ENCODE measurements at regions not wholly inside any gene's neighbourhood (a gene's known extent, or its start where the extent isn't known, plus 50 kb on each side); places are given as distances from the start of the nearest gene placed in this dataset.

- Mint-ChIP-seq H3K4me1 (peaks cover 0 to 11% of the 10 kb centered on the region in 2 experiments; a peak in 2 of 4 replicates), H3K36me3 (ENCODE audit: insufficient read depth in 1 of 3, low read depth in 3 of 3) (peaks cover 0 to 26% (median 11%) of the 10 kb centered on the region in 3 experiments; a peak in 4 of 7 replicates), H3K9me3 (no peaks in the 10 kb centered on the region; a peak in 1 of 5 replicates), H3K27me3 (ENCODE audit: low read depth) (no peaks in the 10 kb centered on the region), H3K27ac (no peak overlapping the region; a peak in 2 of 7 replicates), H3K4me3 (no peak overlapping the region)
- Histone ChIP-seq H3K9me3 (ENCODE audit: control insufficient read depth, low read depth, low read length) (no peaks in the 10 kb centered on the region), H3K9ac (ENCODE audit: extremely low read depth, insufficient read length, low read length) (no peak overlapping the region), H3K23ac (ENCODE audit: insufficient read length, low read depth, low read length) (no peak overlapping the region), H3K4me2 (ENCODE audit: insufficient read depth, insufficient read length, low read length) (no peak overlapping the region), H3K79me2 (ENCODE audit: insufficient read depth, low read length) (no peaks in the 10 kb centered on the region), H4K91ac (ENCODE audit: insufficient read length, low read depth, low read length) (no peak overlapping the region), H3K27me3 (ENCODE audit: insufficient read depth, low read length) (no peaks in the 10 kb centered on the region), H3K79me1 (ENCODE audit: insufficient read depth, low read depth, low read length, poor library complexity, severe bottlenecking) (no peaks in the 10 kb centered on the region), H2BK12ac (ENCODE audit: insufficient read length, low read depth, low read length) (no peak overlapping the region), H3K4ac (ENCODE audit: low read depth, low read length) (no peak overlapping the region), H3K56ac (ENCODE audit: insufficient read length, low read depth, low read length) (no peak overlapping the region), H2BK5ac (ENCODE audit: insufficient read length, low read length) (no peak overlapping the region), H3T11ph (ENCODE audit: low read length) (no peak overlapping the region), H4K5ac (ENCODE audit: insufficient read length, low read depth, low read length) (no peak overlapping the region), H2AFZ (ENCODE audit: low read length) (no peak overlapping the region), H2BK20ac (ENCODE audit: low read depth, low read length, poor library complexity, severe bottlenecking) (no peak overlapping the region), H4K20me1 (ENCODE audit: control insufficient read depth, insufficient read depth, insufficient read length) (no peaks in the 10 kb centered on the region), H2BK15ac (ENCODE audit: low read depth, low read length) (no peak overlapping the region), H3K14ac (ENCODE audit: insufficient read depth, low read length) (no peak overlapping the region), H3K23me2 (ENCODE audit: insufficient read length, low read depth, low read length, poor library complexity, severe bottlenecking) (no peaks in the 10 kb centered on the region), H3K4me1 (ENCODE audit: insufficient read depth, low read length) (no peaks in the 10 kb centered on the region), H3K18ac (ENCODE audit: insufficient read length, low read depth, low read length) (no peak overlapping the region), H2AK5ac (ENCODE audit: insufficient read length, low read length) (no peak overlapping the region), H2BK120ac (ENCODE audit: low read depth, low read length, poor library complexity, severe bottlenecking) (no peak overlapping the region), H3K27ac (ENCODE audit: insufficient read length, low read depth, low read length) (no peak overlapping the region), H4K8ac (replicated peaks; ENCODE audit: insufficient read length, low read depth, low read length) (no peak overlapping the region)
- WGBS (ENCODE audit: extremely low coverage, insufficient read length, low lambda C conversion rate), result no CpG with 5 or more reads among the region's 7 CpGs
- no peak for TF ChIP-seq CTCF (conservative IDR thresholded peaks at IDR 0.05)
- no peak for DNase-seq
Measured at GRCh38 chr3:18016366-18016765, 273.9 kb upstream of the TBC1D5 start.
